SU-DHL-6 (cell line): ENCODE measurements at regions not wholly inside any gene's neighbourhood (a gene's known extent, or its start where the extent isn't known, plus 50 kb on each side); places are given as distances from the start of the nearest gene placed in this dataset.

ENCODE experiments used
- H2AFZ ChIP-seq: fragments of 200-600 bp; sonication (generic); 2 replicates; pipeline ENCODE4 v1.6.1; 2014; ENCODE audit warnings: low read depth, mild to moderate bottlenecking, moderate library complexity, mixed read lengths, antibody characterized with exemption, low read length; ENCODE audit not compliant: severe bottlenecking
- H3F3A ChIP-seq: fragments of 200-600 bp; shearing (Covaris generic); 2 replicates; pipeline ENCODE4 v1.6.0; 2016; ENCODE audit warnings: antibody characterized with exemption, mild to moderate bottlenecking; ENCODE audit not compliant: insufficient read depth
- H3K27ac ChIP-seq: fragments of 200-600 bp; sonication (generic); 2 replicates; pipeline ENCODE4 v1.5.1; 2016; ENCODE audit warnings: low read depth, mild to moderate bottlenecking, low read length, moderate library complexity, mixed read lengths
- H3K27me3 ChIP-seq: fragments of 200-600 bp; sonication (generic), shearing (Covaris generic); 2 replicates; pipeline ENCODE4 v1.6.0; 2014; ENCODE audit warnings: mild to moderate bottlenecking, low read length
- H3K36me3 ChIP-seq: fragments of 200-600 bp; sonication (generic); 2 replicates; pipeline ENCODE4 v1.6.1; 2014; ENCODE audit warnings: mild to moderate bottlenecking, low read length, mixed read lengths
- H3K4me2 ChIP-seq: fragments of 300-600, 200-600 bp; shearing (Covaris generic), sonication (generic); 2 replicates; pipeline ENCODE4 v1.6.0; 2014; ENCODE audit warnings: low read length, low read depth, mild to moderate bottlenecking; ENCODE audit not compliant: poor library complexity, severe bottlenecking
- H3K4me3 ChIP-seq: fragments of 200-600 bp; sonication (generic); 2 replicates; pipeline ENCODE4 v1.5.1; 2014; ENCODE audit warnings: antibody characterized with exemption, low read length, mild to moderate bottlenecking, mixed read lengths; ENCODE audit not compliant: insufficient read depth, poor library complexity, severe bottlenecking
- H3K79me2 ChIP-seq: fragments of 200-600 bp; sonication (generic); 2 replicates; pipeline ENCODE4 v1.6.1; 2014; ENCODE audit warnings: mild to moderate bottlenecking, low read length, moderate library complexity; ENCODE audit not compliant: insufficient read depth
- H3K9ac ChIP-seq: fragments of 200-600 bp; sonication (generic); 2 replicates; pipeline ENCODE4 v1.7.0; 2014; ENCODE audit warnings: mild to moderate bottlenecking, low read length
- H3K9me2 ChIP-seq: fragments of 200-600 bp; sonication (generic); replicated peaks from 2 replicates; pipeline ENCODE4 v1.6.1; 2014; ENCODE audit warnings: low read length; ENCODE audit not compliant: insufficient read depth
- H3K9me3 ChIP-seq: fragments of 200-600 bp; sonication (generic); 2 replicates; pipeline ENCODE4 v1.6.1; 2014; ENCODE audit warnings: low read length, mixed read lengths; ENCODE audit not compliant: insufficient read depth
- H4K20me1 ChIP-seq: fragments of 200-600 bp; sonication (generic); 2 replicates; pipeline ENCODE4 v1.6.1; 2014; ENCODE audit warnings: low read depth, mild to moderate bottlenecking, antibody characterized with exemption, low read length, moderate library complexity, mixed read lengths
- EZH2phosphoT487 ChIP-seq: fragments of 200-600 bp; sonication (generic), shearing (Covaris generic); conservative IDR thresholded peaks from 2 replicates; pipeline ENCODE4 v1.6.1; 2018; ENCODE audit warnings: mild to moderate bottlenecking, antibody characterized with exemption, low read length, moderate library complexity, mixed read lengths
- TF ChIP-seq, protein P1 (sequence below): fragments of 200-600 bp; sonication (generic); IDR thresholded peaks from one replicate; pipeline ENCODE4 v1.5.1; 2017; ENCODE audit warnings: antibody characterized with exemption, mild to moderate bottlenecking, low read length, moderate library complexity; ENCODE audit not compliant: insufficient read depth, poor library complexity, severe bottlenecking

DNA sequence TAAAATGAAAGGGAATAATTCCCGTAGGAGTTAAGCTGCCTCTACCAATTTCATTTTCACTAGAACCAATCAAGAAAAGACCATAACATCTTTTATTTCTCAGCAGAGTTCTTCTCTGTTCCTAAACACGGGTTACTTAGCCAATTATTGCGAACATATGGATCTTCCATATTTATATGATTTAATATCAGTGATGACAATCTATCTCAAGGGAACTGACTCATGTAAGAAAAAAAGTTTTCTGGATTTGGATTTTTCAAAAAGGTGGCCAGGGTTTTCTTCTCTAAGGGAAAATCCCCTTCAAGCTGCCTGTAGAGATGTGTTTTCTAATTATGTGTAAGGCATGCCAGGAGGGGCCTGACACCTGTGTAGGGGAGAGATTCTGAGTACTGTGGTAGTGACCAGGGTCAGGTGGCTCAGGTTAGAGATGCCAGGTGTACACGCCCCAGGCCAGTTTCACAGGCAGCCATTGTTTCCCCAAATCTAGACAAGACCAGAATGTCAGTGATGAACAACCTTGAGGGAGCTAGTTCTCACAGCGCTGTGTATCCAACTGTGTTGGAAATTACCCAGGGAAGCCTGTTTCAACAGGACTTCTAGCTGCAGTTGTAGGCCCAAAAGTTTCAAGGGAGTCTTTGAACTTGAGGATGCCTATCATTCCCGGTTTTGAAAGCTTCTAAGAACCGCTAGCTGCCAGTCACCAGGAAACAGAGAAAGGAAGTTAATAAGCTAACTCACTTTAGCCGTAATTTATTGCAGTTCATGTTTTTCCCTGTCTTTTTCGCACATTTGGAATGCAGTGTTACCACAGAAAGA, 572.5 kb upstream of the RGMB start:
- no peak overlapping the region for H3K9ac ChIP-seq
- H3K79me2 ChIP-seq: no peaks in the 10 kb centered on the region
- H3K4me2 ChIP-seq: no peak overlapping the region
- TF ChIP-seq, protein P1, sequence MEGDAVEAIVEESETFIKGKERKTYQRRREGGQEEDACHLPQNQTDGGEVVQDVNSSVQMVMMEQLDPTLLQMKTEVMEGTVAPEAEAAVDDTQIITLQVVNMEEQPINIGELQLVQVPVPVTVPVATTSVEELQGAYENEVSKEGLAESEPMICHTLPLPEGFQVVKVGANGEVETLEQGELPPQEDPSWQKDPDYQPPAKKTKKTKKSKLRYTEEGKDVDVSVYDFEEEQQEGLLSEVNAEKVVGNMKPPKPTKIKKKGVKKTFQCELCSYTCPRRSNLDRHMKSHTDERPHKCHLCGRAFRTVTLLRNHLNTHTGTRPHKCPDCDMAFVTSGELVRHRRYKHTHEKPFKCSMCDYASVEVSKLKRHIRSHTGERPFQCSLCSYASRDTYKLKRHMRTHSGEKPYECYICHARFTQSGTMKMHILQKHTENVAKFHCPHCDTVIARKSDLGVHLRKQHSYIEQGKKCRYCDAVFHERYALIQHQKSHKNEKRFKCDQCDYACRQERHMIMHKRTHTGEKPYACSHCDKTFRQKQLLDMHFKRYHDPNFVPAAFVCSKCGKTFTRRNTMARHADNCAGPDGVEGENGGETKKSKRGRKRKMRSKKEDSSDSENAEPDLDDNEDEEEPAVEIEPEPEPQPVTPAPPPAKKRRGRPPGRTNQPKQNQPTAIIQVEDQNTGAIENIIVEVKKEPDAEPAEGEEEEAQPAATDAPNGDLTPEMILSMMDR: no peak
- no peak for TF ChIP-seq EZH2phosphoT487
- no peak overlapping the region for H3K27ac ChIP-seq
- no peaks in the 10 kb centered on the region for H4K20me1 ChIP-seq
- H3K9me3 ChIP-seq: no peaks in the 10 kb centered on the region
- no peaks in the 10 kb centered on the region for H3F3A ChIP-seq
- H2AFZ ChIP-seq: no peak overlapping the region
- no peaks in the 10 kb centered on the region for H3K36me3 ChIP-seq
- no peak overlapping the region for H3K4me3 ChIP-seq
- no peaks in the 10 kb centered on the region for H3K9me2 ChIP-seq
- H3K27me3 ChIP-seq: no peaks in the 10 kb centered on the region

GRCh38 chr5:98204798-98205197, 568.7 kb upstream of the RGMB start:
- no peak overlapping the region for H3K27ac ChIP-seq

GRCh38 chr5:98205691-98206461, 567.6 kb upstream of the RGMB start:
- Histone ChIP-seq H3K9me2 (no peaks in the 10 kb centered on the region), H2AFZ (no peak overlapping the region), H3K27me3 (no peaks in the 10 kb centered on the region), H3K36me3 (no peaks in the 10 kb centered on the region), H3K4me3 (no peak overlapping the region), H3K9ac (no peak overlapping the region), H4K20me1 (no peaks in the 10 kb centered on the region), H3K9me3 (no peaks in the 10 kb centered on the region), H3F3A (no peaks in the 10 kb centered on the region), H3K27ac (no peak overlapping the region), H3K4me2 (no peak overlapping the region), H3K79me2 (no peaks in the 10 kb centered on the region)
- TF ChIP-seq EZH2phosphoT487: no peak

More at GRCh38 chr5:98204798-98205197, 568.7 kb upstream of the RGMB start:
- Histone ChIP-seq H4K20me1 (no peaks in the 10 kb centered on the region), H3K9me3 (no peaks in the 10 kb centered on the region), H3K4me2 (no peak overlapping the region), H3F3A (no peaks in the 10 kb centered on the region), H3K79me2 (no peaks in the 10 kb centered on the region), H2AFZ (no peak overlapping the region), H3K36me3 (no peaks in the 10 kb centered on the region), H3K9ac (no peak overlapping the region), H3K4me3 (no peak overlapping the region), H3K9me2 (no peaks in the 10 kb centered on the region), H3K27me3 (no peaks in the 10 kb centered on the region)
- TF ChIP-seq, protein P1: no peak
- TF ChIP-seq EZH2phosphoT487: no peak

DNA sequence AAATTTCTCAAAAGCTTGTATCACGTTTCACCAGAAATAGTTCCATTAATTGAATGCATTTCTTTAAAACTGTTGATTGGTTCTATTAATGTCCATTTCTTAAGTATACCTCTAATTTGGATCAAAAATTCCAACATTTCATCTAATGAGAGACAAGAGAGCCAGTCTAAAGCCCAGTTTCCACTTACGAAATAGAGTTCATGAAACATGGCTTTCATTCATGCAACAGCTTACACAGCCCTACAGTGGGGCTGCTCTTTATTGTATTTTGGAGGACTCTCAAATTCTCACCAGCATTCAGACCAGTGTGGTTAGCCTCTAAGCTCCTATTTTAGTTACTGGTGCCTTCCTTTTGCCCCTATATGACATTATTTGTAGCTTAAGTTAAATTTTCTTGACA, 566.9 kb upstream of the RGMB start:
- H3K4me3 ChIP-seq: no peak overlapping the region
- H3K9me3 ChIP-seq: no peaks in the 10 kb centered on the region
- H3K36me3 ChIP-seq: no peaks in the 10 kb centered on the region
- no peak overlapping the region for H3K27ac ChIP-seq
- no peaks in the 10 kb centered on the region for H3F3A ChIP-seq
- H3K4me2 ChIP-seq: no peak overlapping the region
- no peak for TF ChIP-seq EZH2phosphoT487
- TF ChIP-seq, protein P1: no peak
- H3K27me3 ChIP-seq: no peaks in the 10 kb centered on the region
- H3K79me2 ChIP-seq: no peaks in the 10 kb centered on the region
- H4K20me1 ChIP-seq: no peaks in the 10 kb centered on the region
- H2AFZ ChIP-seq: no peak overlapping the region
- no peak overlapping the region for H3K9ac ChIP-seq
- H3K9me2 ChIP-seq: no peaks in the 10 kb centered on the region
